Trophoblast cell (in vitro differentiated cells and primary cell): ENCODE measurements at regions not wholly inside any gene's neighbourhood (a gene's known extent, or its start where the extent isn't known, plus 50 kb on each side); places are given as distances from the start of the nearest gene placed in this dataset.

ENCODE experiments used
- DNase-seq, 2 donors: peaks; one replicate each; pipeline ENCODE4 v3.0.0-alpha.2; 2016
- H2AFZ ChIP-seq: 2 replicates; pipeline ENCODE4 v1.6.1; 2013; ENCODE audit warnings: low read length, moderate library complexity, mild to moderate bottlenecking; ENCODE audit not compliant: insufficient read depth, poor library complexity
- H2AK5ac ChIP-seq: 2 replicates; pipeline ENCODE4 v1.6.1; 2013; ENCODE audit warnings: mild to moderate bottlenecking, low read length
- H2BK120ac ChIP-seq: 2 replicates; pipeline ENCODE4 v1.6.1; 2013; ENCODE audit warnings: low read length, mild to moderate bottlenecking, moderate library complexity; ENCODE audit not compliant: insufficient read depth, poor library complexity
- H2BK12ac ChIP-seq: 2 replicates; pipeline ENCODE4 v1.6.1; 2013; ENCODE audit warnings: mild to moderate bottlenecking, low read length, moderate library complexity
- H2BK5ac ChIP-seq: 2 replicates; pipeline ENCODE4 v1.6.1; 2013; ENCODE audit warnings: low read length, low read depth, moderate library complexity, mild to moderate bottlenecking; ENCODE audit not compliant: poor library complexity
- H3K14ac ChIP-seq: 2 replicates; pipeline ENCODE4 v1.6.1; 2013; ENCODE audit warnings: mild to moderate bottlenecking, low read length
- H3K18ac ChIP-seq: 2 replicates; pipeline ENCODE4 v1.6.1; 2013; ENCODE audit warnings: mild to moderate bottlenecking, low read length
- H3K23ac ChIP-seq: 2 replicates; pipeline ENCODE4 v1.6.1; 2013; ENCODE audit warnings: low read length
- H3K27ac ChIP-seq: 2 replicates; pipeline ENCODE4 v1.5.1; 2013; ENCODE audit warnings: low read depth, mild to moderate bottlenecking, inconsistent platforms, low read length, moderate library complexity
- H3K27me3 ChIP-seq: 2 replicates; pipeline ENCODE4 v1.6.1; 2013; ENCODE audit warnings: inconsistent platforms, mild to moderate bottlenecking, low read length, moderate library complexity; ENCODE audit not compliant: insufficient read depth
- H3K36me3 ChIP-seq, 2 experiments: 1 replicate in 1 of 2; 2 replicates in 1 of 2; pipeline ENCODE4 v1.6.1; 2013; ENCODE audit warnings: low read length in 2 of 2, mild to moderate bottlenecking in 2 of 2, moderate library complexity in 1 of 2; ENCODE audit not compliant: insufficient read depth in 2 of 2, control insufficient read depth in 1 of 2
- H3K4ac ChIP-seq: 2 replicates; pipeline ENCODE4 v1.6.1; 2013; ENCODE audit warnings: low read depth, mild to moderate bottlenecking, low read length, moderate library complexity
- H3K4me1 ChIP-seq, 2 experiments: 1 replicate in 1 of 2; 2 replicates in 1 of 2; pipeline ENCODE4 v1.6.1; 2013; ENCODE audit warnings: low read length in 2 of 2, mild to moderate bottlenecking in 2 of 2, moderate library complexity in 1 of 2; ENCODE audit not compliant: insufficient read depth in 2 of 2, control insufficient read depth in 1 of 2
- H3K4me2 ChIP-seq: 2 replicates; pipeline ENCODE4 v1.6.1; 2013; ENCODE audit warnings: inconsistent platforms, mild to moderate bottlenecking, low read length, moderate library complexity
- H3K4me3 ChIP-seq: 2 replicates; pipeline ENCODE4 v1.5.1; 2013; ENCODE audit warnings: mild to moderate bottlenecking, low read depth, low read length, inconsistent platforms
- H3K79me1 ChIP-seq: one replicate; pipeline ENCODE4 v1.6.1; 2013; ENCODE audit warnings: low read length
- H3K79me2 ChIP-seq: 2 replicates; pipeline ENCODE4 v1.6.1; 2013; ENCODE audit warnings: low read length, mild to moderate bottlenecking; ENCODE audit not compliant: control insufficient read depth, insufficient read depth, poor library complexity
- H3K9ac ChIP-seq: 2 replicates; pipeline ENCODE4 v1.6.1; 2013; ENCODE audit warnings: mild to moderate bottlenecking, low read length
- H3K9me3 ChIP-seq: 2 replicates; pipeline ENCODE4 v1.6.1; 2013; ENCODE audit warnings: low read depth, mild to moderate bottlenecking, control low read depth, inconsistent platforms, low read length; ENCODE audit not compliant: insufficient read depth
- H4K12ac ChIP-seq: 2 replicates; pipeline ENCODE4 v1.6.1; 2013; ENCODE audit warnings: low read depth, mild to moderate bottlenecking, low read length, moderate library complexity
- H4K8ac ChIP-seq: 2 replicates; pipeline ENCODE4 v1.6.1; 2013; ENCODE audit warnings: low read depth, mild to moderate bottlenecking, low read length, moderate library complexity
- H4K91ac ChIP-seq: one replicate; pipeline ENCODE4 v1.6.1; 2013; ENCODE audit warnings: low read depth, mild to moderate bottlenecking, low read length, moderate library complexity
- WGBS: extraction: QIAGEN DNeasy Blood & Tissue Kit; methylation state at CpG from one replicate; pipeline ENCODE4 v1.1.7; 2013; ENCODE audit warnings: missing lambda C conversion rate; ENCODE audit not compliant: insufficient read length, insufficient coverage; ENCODE audit errors: extremely low coverage; 5-methylcytosine and 5-hydroxymethylcytosine counted together

DNA sequence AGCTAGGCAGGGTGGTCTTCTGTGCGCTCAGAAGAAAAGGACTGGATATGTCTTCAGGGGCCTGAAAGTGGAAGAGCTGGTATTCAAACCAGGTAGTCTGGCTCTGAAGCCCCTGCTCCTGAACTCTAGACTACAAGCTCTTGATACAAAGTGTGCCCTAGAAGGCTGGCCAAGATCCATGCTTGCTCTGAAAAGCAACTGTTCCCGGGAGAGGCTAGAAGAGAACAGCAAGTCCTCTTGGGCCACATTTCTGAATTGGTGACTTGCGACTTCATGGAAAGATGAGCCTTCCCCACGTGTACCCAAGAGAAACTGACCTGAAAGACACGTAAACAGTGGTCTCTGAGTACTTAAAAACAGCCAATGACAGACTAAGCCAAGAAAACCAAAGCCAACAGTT lies 123.3 kb upstream of the GRIK3 start:
- no peaks in the 10 kb centered on the region for H3K4me1 ChIP-seq
- H3K27ac ChIP-seq, result no peak overlapping the region
- H4K12ac ChIP-seq, result no peak overlapping the region
- H3K4me3 ChIP-seq, result no peak overlapping the region
- H3K4ac ChIP-seq, result no peak overlapping the region
- no peak for DNase-seq
- H3K27me3 ChIP-seq, result no peaks in the 10 kb centered on the region
- WGBS, result no CpG with 5 or more reads among the region's 5 CpGs
- H3K23ac ChIP-seq, result no peak overlapping the region
- no peak overlapping the region for H2BK12ac ChIP-seq
- no peaks in the 10 kb centered on the region for H3K79me2 ChIP-seq
- no peak overlapping the region for H4K91ac ChIP-seq
- no peak overlapping the region for H2AK5ac ChIP-seq
- no peak overlapping the region for H3K14ac ChIP-seq
- H2BK120ac ChIP-seq, result no peak overlapping the region
- no peak overlapping the region for H3K4me2 ChIP-seq
- no peak overlapping the region for H2BK5ac ChIP-seq
- H3K9ac ChIP-seq, result no peak overlapping the region
- no peak overlapping the region for H4K8ac ChIP-seq
- no peak overlapping the region for H3K18ac ChIP-seq
- H2AFZ ChIP-seq, result no peak overlapping the region
- H3K79me1 ChIP-seq, result no peaks in the 10 kb centered on the region
- H3K36me3 ChIP-seq, result no peaks in the 10 kb centered on the region
- H3K9me3 ChIP-seq, result peaks cover 5% of the 10 kb centered on the region

DNA sequence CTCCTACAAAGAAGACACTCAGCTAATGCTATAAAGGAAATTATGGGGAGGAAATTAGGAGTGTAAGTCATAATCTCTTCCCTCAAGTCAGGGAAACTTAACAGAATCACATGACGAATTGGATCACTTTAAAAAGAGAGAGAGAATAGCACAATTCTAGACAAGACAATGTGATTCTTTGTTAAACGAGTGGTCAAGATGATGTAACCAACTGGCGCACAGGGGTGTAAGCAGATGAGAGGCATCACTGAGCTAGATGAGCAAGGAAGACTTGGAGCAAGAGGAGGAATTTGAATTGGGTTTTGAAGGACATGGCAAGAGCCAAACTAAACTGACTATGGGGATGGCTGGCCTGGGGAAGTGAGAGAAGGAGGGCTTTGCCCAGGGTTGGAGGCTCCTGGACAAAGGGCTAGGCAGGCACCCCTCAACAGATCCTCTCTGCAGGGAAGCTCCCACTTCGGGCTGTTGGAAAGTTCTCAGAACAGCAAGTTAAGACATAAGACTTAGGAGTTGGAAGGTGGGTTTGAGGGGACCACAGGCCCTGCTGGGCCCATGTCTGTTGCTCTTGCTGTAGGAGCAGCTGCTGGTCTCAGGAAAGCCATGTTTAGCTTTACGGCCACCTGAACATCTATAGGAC lies 123.9 kb upstream of the GRIK3 start:
- Histone ChIP-seq H4K12ac (no peak overlapping the region), H4K91ac (no peak overlapping the region), H3K36me3 (no peaks in the 10 kb centered on the region), H4K8ac (no peak overlapping the region), H3K79me1 (no peaks in the 10 kb centered on the region), H2AFZ (no peak overlapping the region), H3K4me1 (no peaks in the 10 kb centered on the region), H3K9ac (no peak overlapping the region), H3K79me2 (no peaks in the 10 kb centered on the region), H3K4me2 (no peak overlapping the region), H3K4me3 (no peak overlapping the region), H2BK5ac (no peak overlapping the region), H2BK120ac (no peak overlapping the region), H2AK5ac (no peak overlapping the region), H3K27ac (no peak overlapping the region), H2BK12ac (no peak overlapping the region), H3K23ac (no peak overlapping the region), H3K18ac (no peak overlapping the region), H3K9me3 (peaks cover 5% of the 10 kb centered on the region), H3K14ac (no peak overlapping the region), H3K4ac (no peak overlapping the region), H3K27me3 (no peaks in the 10 kb centered on the region)
- DNase-seq, result no peak
- WGBS, result no CpG with 5 or more reads among the region's 5 CpGs

DNA sequence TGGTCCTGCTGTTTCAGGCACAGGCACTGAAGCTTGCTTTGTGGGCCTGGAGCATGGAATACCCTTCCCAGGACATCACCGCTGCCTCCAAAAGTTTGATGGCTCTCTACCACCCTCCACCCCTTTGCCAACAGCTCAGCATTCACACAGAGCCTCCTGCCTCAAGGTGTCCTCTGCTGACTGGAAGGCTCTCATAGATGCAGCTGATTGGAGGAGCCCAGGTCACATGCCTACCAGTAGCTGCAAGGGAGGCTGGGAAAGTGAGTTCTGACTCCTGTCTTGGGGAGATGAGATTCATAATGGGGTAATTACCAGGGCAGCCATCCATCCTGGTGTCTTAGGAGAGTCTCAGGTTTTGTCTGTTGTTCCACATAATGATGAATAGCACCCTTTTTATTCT lies 124.8 kb upstream of the GRIK3 start:
- H3K4ac ChIP-seq, result no peak overlapping the region
- H3K18ac ChIP-seq, result no peak overlapping the region
- no peak overlapping the region for H2BK12ac ChIP-seq
- H3K23ac ChIP-seq, result no peak overlapping the region
- H3K27ac ChIP-seq, result no peak overlapping the region
- WGBS, result no CpG with 5 or more reads among the region's 1 CpG
- no peak overlapping the region for H4K91ac ChIP-seq
- no peaks in the 10 kb centered on the region for H3K36me3 ChIP-seq
- no peak overlapping the region for H4K12ac ChIP-seq
- H3K27me3 ChIP-seq, result no peaks in the 10 kb centered on the region
- H3K14ac ChIP-seq, result no peak overlapping the region
- no peak for DNase-seq
- H3K4me2 ChIP-seq, result no peak overlapping the region
- H2AFZ ChIP-seq, result no peak overlapping the region
- no peak overlapping the region for H2AK5ac ChIP-seq
- no peak overlapping the region for H2BK5ac ChIP-seq
- no peak overlapping the region for H3K9ac ChIP-seq
- H3K79me2 ChIP-seq, result no peaks in the 10 kb centered on the region
- no peak overlapping the region for H2BK120ac ChIP-seq
- no peak overlapping the region for H4K8ac ChIP-seq
- peaks cover 5% of the 10 kb centered on the region for H3K9me3 ChIP-seq
- H3K4me3 ChIP-seq, result no peak overlapping the region
- H3K4me1 ChIP-seq, result no peaks in the 10 kb centered on the region
- no peaks in the 10 kb centered on the region for H3K79me1 ChIP-seq

DNA sequence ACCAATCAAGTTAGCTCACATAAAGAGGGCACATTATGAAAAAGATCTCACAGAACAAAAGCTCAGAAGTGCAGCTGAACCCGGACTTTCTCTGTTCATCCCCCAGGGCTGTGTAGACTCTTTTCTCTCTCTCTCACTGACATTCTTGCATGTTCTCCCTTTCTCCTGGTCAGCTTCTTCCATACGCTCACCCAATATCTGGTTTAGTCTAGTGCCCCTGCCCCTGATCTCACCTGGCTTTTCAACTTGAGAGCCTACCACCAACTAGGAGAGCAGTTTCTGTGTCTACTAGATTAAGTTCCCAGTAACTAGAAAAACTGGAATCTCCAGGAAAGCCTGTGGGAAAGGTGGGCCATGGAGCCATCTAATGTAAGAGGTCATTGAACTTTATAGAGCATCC lies 126.9 kb upstream of the GRIK3 start:
- Histone ChIP-seq H3K14ac (no peak overlapping the region), H3K4me2 (no peak overlapping the region), H3K4me3 (no peak overlapping the region), H4K12ac (no peak overlapping the region), H3K27me3 (no peaks in the 10 kb centered on the region), H4K91ac (no peak overlapping the region), H3K4ac (no peak overlapping the region), H2BK12ac (no peak overlapping the region), H3K9ac (no peak overlapping the region), H3K36me3 (no peaks in the 10 kb centered on the region), H3K23ac (no peak overlapping the region), H2AFZ (no peak overlapping the region), H3K79me2 (no peaks in the 10 kb centered on the region), H3K18ac (no peak overlapping the region), H3K4me1 (no peaks in the 10 kb centered on the region), H4K8ac (no peak overlapping the region), H3K9me3 (peaks cover 5% of the 10 kb centered on the region), H3K79me1 (no peaks in the 10 kb centered on the region), H3K27ac (no peak overlapping the region), H2BK5ac (no peak overlapping the region), H2AK5ac (no peak overlapping the region), H2BK120ac (no peak overlapping the region)
- no peak for DNase-seq
- WGBS, result no CpG with 5 or more reads among the region's 2 CpGs
